ENCODE measurements at regions not wholly inside any gene's neighbourhood (a gene's known extent, or its start where the extent isn't known, plus 50 kb on each side); places are given as distances from the start of the nearest gene placed in this dataset.

DNA sequence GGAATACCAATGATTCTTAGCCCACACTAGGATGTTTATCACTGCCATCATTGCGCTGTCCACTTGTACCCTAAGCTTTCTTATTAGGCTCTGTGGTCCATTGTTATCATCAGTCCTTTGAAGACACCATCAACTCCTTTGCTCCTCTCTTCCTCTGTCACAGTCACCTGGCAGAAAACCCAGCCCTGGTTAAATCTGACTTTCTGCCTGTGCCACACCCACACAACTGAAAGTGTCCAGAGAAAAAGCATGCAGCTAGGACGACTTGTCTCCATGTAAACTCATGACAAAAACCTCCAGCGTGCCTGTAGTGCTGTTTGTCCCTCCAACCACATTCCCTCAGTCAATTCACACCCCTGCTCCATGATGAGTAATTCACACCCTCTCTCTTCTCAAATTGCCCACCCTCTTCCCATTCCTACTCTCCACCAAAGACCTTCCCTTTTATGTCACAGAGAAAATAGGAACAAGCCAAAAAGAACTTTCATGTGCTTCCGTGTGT lies 297.4 kb upstream of the MGAT5 start:
- TF ChIP-seq EZH2 (IDR thresholded peaks at IDR 0.05; ENCODE audit: borderline replicate concordance, insufficient read depth, low read depth, low read length, poor library complexity, severe bottlenecking), result no peak
- TF ChIP-seq, protein P1, sequence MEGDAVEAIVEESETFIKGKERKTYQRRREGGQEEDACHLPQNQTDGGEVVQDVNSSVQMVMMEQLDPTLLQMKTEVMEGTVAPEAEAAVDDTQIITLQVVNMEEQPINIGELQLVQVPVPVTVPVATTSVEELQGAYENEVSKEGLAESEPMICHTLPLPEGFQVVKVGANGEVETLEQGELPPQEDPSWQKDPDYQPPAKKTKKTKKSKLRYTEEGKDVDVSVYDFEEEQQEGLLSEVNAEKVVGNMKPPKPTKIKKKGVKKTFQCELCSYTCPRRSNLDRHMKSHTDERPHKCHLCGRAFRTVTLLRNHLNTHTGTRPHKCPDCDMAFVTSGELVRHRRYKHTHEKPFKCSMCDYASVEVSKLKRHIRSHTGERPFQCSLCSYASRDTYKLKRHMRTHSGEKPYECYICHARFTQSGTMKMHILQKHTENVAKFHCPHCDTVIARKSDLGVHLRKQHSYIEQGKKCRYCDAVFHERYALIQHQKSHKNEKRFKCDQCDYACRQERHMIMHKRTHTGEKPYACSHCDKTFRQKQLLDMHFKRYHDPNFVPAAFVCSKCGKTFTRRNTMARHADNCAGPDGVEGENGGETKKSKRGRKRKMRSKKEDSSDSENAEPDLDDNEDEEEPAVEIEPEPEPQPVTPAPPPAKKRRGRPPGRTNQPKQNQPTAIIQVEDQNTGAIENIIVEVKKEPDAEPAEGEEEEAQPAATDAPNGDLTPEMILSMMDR (IDR thresholded peaks at IDR 0.05), result no peak
- 56% methylated on average over 4 of the region's 4 CpGs for WGBS (ENCODE audit: insufficient coverage)
- Histone ChIP-seq H3K9me3 (ENCODE audit: control extremely low read depth in 1 of 3, control insufficient read depth in 2 of 3, insufficient read depth in 1 of 3, low read length in 2 of 3) (no peaks in the 10 kb centered on the region), H3K4me2 (replicated peaks; ENCODE audit: low read depth, low read length, poor library complexity, severe bottlenecking) (no peak overlapping the region), H3K36me3 (replicated peaks in 1 of 2; ENCODE audit: control extremely low read depth in 1 of 2, control insufficient read depth in 1 of 2, extremely low read depth in 1 of 2, insufficient read depth in 2 of 2, low read length in 1 of 2) (no peaks in the 10 kb centered on the region), H3K27ac (ENCODE audit: low read length in 2 of 2) (no peak overlapping the region), H3K9ac (ENCODE audit: low read length) (no peak overlapping the region), H3K4me1 (ENCODE audit: control insufficient read depth in 2 of 2, insufficient read depth in 2 of 2, low read length in 2 of 2) (peaks cover 45 to 53% of the 10 kb centered on the region in 2 donors), H4K20me1 (ENCODE audit: control insufficient read depth, insufficient read depth, low read length, poor library complexity, severe bottlenecking) (no peaks in the 10 kb centered on the region), H2AFZ (ENCODE audit: insufficient read depth, low read depth, low read length, poor library complexity, severe bottlenecking) (no peak overlapping the region), H3K79me2 (ENCODE audit: control insufficient read depth, insufficient read depth, low read length) (no peaks in the 10 kb centered on the region), H3K27me3 (replicated peaks in 1 of 4; ENCODE audit: control extremely low read depth in 1 of 4, control insufficient read depth in 3 of 4, insufficient read depth in 4 of 4, low read length in 3 of 4) (no peaks in the 10 kb centered on the region), H3K4me3 (ENCODE audit: control extremely low read depth in 1 of 5, extremely low read depth in 1 of 5, insufficient read depth in 1 of 5, low read depth in 2 of 5, low read length in 4 of 5) (no peak overlapping the region)
- Mint-ChIP-seq H3K4me1 (peaks cover 53% of the 10 kb centered on the region), H3K4me3 (no peak overlapping the region), H3K9me3 (ENCODE audit: insufficient read depth) (no peaks in the 10 kb centered on the region), H3K27me3 (no peaks in the 10 kb centered on the region), H3K27ac (peak overlapping the region; percentile 35)
- DNase-seq (no peak), ATAC-seq (ENCODE audit: low read depth) (no peak)
- CTCF ChIA-PET, result no interaction called here
- intact Hi-C loops (cut with micrococcal nuclease), result loop anchor here (10.0 kb wide), 1 partner anchor 788 kb away; no protein-coding TSS in a partner anchor
- POLR2A ChIA-PET, result interaction anchor here (0.6 kb wide), 1 partner anchor 9 kb away, joined by 3 read pairs; no protein-coding TSS in a partner anchor

DNA sequence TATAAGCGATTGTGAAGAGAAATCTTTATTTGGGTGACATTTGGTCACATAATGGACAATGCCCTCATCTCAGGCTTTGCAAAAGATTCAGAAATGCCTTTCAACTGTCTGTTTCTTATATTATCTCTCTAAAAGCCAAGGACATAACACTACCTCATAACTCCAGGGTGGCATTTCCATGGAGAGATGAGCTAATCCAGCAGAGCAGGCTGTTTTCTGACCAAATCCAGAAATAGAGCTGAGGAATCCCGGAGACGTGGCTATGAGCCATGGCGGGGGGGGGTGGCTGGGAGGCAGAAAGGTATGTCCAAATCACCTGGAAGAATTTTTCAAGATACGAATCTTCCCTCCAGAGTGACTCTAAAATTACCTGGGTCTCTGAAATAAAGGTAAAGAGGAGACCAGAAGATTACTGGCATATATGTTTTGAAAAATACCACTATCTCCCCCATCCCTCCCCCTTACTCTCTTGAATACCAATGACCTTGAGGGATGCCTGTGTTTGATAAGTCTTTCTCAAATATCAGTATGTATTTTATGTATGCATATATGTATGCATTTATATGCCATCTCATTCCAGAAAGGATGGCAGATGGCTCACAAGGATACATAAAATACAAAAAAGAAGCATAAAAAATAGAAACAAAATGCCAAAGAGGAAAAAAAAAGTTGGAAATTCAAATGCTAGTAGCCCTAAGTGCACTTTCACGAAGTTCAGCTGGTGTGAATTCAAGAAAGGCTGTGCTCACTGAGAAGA lies 296.0 kb upstream of the MGAT5 start:
- ChIA-PET CTCF (interaction anchor here (0.6 to 1.1 kb wide), 3 partner anchors 287 to 792 kb away, joined by 3 read pairs; no protein-coding TSS in a partner anchor), POLR2A (no interaction called here)
- H3K9me3 ChIP-seq (ENCODE audit: control extremely low read depth in 1 of 3, control insufficient read depth in 2 of 3, insufficient read depth in 1 of 3, low read length in 2 of 3), result no peaks in the 10 kb centered on the region
- no peaks in the 10 kb centered on the region for H3K36me3 ChIP-seq (replicated peaks in 1 of 2; ENCODE audit: control extremely low read depth in 1 of 2, control insufficient read depth in 1 of 2, extremely low read depth in 1 of 2, insufficient read depth in 2 of 2, low read length in 1 of 2)
- no peaks in the 10 kb centered on the region for H3K27me3 ChIP-seq (replicated peaks in 1 of 4; ENCODE audit: control extremely low read depth in 1 of 4, control insufficient read depth in 3 of 4, insufficient read depth in 4 of 4, low read length in 3 of 4)
- no peak overlapping the region for H2AFZ ChIP-seq (ENCODE audit: insufficient read depth, low read depth, low read length, poor library complexity, severe bottlenecking)
- no peak for DNase-seq
- H3K9me3 Mint-ChIP-seq (ENCODE audit: insufficient read depth), result no peaks in the 10 kb centered on the region
- WGBS (ENCODE audit: insufficient coverage), result 9% methylated on average over 1 of the region's 6 CpGs
- H3K79me2 ChIP-seq (ENCODE audit: control insufficient read depth, insufficient read depth, low read length), result no peaks in the 10 kb centered on the region
- H3K4me1 Mint-ChIP-seq, result peaks cover 39% of the 10 kb centered on the region
- TF ChIP-seq, protein P1 (IDR thresholded peaks at IDR 0.05), result no peak
- TF ChIP-seq EZH2 (IDR thresholded peaks at IDR 0.05; ENCODE audit: borderline replicate concordance, insufficient read depth, low read depth, low read length, poor library complexity, severe bottlenecking), result no peak
- intact Hi-C loops (cut with micrococcal nuclease), result loop anchor here (10.0 kb wide), 1 partner anchor 787 kb away; no protein-coding TSS in a partner anchor
- no peak overlapping the region for H3K4me3 Mint-ChIP-seq
- H4K20me1 ChIP-seq (ENCODE audit: control insufficient read depth, insufficient read depth, low read length, poor library complexity, severe bottlenecking), result no peaks in the 10 kb centered on the region
- peaks cover 5% of the 10 kb centered on the region for H3K27me3 Mint-ChIP-seq
- no peak overlapping the region for H3K27ac ChIP-seq (ENCODE audit: low read length in 2 of 2)
- H3K4me2 ChIP-seq (replicated peaks; ENCODE audit: low read depth, low read length, poor library complexity, severe bottlenecking), result no peak overlapping the region
- ATAC-seq (ENCODE audit: low read depth), result no peak
- peaks cover 31 to 39% of the 10 kb centered on the region in 2 donors for H3K4me1 ChIP-seq (ENCODE audit: control insufficient read depth in 2 of 2, insufficient read depth in 2 of 2, low read length in 2 of 2)
- no peak overlapping the region for H3K4me3 ChIP-seq (ENCODE audit: control extremely low read depth in 1 of 5, extremely low read depth in 1 of 5, insufficient read depth in 1 of 5, low read depth in 2 of 5, low read length in 4 of 5)
- no peak overlapping the region for H3K9ac ChIP-seq (ENCODE audit: low read length)
- H3K27ac Mint-ChIP-seq, result no peak overlapping the region
